ENCODE measurements at regions not wholly inside any gene's neighbourhood (a gene's known extent, or its start where the extent isn't known, plus 50 kb on each side); places are given as distances from the start of the nearest gene placed in this dataset.
"Not testable (repeated sequence)": the region's sequence is repeated elsewhere in the genome, so short reads cannot be mapped to it uniquely, and the experiment has no call there.

GRCh38 chr1:222470252-222470805 is 77.6 kb downstream of the HHIPL2 start:
- not testable (repeated sequence) for DNase-seq

DNA sequence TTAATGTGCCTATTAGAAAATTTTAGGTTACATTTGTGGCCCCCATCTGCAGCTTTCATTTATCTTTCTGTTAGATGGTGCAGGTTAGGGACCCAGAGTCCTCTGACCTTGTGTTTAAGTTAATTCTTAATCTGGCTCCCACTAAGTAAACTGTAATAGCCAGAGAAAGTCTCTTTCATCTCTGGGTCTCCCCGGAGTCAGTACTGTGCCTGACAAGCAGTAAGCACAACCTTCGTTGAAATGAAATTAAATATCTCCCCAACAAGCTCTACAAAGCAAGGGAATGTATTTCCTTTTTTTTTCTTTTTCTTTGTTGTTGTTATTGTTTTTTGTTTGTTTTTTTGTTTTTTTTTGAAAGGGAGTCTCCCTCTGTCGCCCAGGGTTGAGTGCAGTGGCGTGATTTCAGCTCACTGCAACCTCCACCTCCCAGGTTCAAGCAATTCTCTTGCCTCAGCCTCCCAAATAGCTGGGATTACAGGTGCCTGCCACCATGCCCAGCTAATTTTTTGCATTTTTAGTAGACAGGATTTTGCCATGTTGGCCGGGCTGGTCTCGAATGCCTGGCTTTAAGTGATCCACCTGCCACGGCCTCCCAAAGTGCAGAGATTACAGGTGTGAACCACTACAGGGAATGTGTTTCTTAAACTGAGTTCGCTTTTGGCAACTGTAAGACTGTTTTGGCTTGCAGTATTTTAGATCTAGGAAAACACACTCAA is 81.6 kb downstream of the HHIPL2 start:
- no peak for DNase-seq

- DNase-seq: peak; percentile 97
These were observed 82.5 kb downstream of the HHIPL2 start for GRCh38 chr1:222465211-222466041.

- DNase-seq: peak; percentile 76
These were observed 83.1 kb downstream of the HHIPL2 start for GRCh38 chr1:222464841-222465210.

DNA sequence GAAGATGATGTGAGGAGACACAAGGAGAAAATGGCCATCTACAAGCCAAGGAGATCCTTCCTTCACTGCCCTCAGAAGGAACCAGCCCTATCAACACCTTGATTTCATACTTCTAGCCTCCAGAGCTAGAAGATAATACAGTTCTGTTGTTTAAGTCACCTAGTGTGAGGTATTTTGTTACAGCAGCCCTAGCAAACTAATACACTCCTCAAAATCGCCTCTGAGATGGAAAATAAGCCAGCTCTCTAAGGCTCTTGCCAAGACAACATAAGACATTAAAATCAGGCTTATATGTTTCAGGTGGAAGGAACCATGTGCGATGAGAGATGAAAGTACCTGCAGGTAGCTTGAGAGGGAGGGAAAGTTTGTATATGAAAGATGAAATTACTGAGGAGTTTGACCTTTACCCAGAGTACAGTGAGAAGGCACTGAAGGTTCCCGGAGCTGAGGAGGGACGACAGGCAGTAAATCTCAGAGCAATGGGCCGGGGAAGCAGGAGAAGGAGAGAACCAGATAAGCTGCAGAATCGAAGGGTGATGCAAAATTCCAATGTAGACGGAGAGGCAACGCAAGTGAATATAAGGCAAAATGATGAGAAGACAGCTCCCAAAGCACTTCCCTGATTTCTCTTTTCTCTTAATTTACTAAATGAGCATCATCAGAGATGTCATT is 84.7 kb downstream of the HHIPL2 start:
- DNase-seq: no peak

- DNase-seq: no peak
These were observed 85.3 kb downstream of the HHIPL2 start for GRCh38 chr1:222462601-222463000.

DNA sequence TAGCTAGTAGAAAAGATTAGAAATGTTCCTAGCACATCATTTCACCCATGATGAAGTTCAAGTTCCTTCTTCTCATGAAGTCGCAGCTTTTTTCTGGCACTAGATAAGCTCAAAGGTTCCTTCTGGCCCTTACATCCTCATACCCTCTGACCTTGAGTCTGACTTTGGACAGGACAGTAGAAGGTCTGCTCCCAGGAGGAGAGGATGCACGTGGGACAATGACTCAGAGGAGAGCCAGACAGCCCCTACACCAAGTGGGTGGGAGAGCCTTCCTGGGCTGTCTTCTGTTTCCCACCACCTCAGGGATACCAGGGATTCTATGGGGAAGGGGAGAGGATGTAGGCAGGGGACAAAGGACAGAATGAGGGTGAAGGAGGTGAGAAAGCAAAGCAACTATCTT is 86.0 kb downstream of the HHIPL2 start:
- DNase-seq: no peak

GRCh38 chr1:222459652-222460051 is 88.3 kb downstream of the HHIPL2 start:
- DNase-seq: no peak

GRCh38 chr1:222457513-222457912 is 90.4 kb downstream of the HHIPL2 start:
- no peak for DNase-seq

- DNase-seq: no peak
These were observed 90.8 kb downstream of the HHIPL2 start for GRCh38 chr1:222457084-222457483.

GRCh38 chr1:222455188-222455879 is 92.6 kb downstream of the HHIPL2 start:
- peak; percentile 96 for DNase-seq

DNA sequence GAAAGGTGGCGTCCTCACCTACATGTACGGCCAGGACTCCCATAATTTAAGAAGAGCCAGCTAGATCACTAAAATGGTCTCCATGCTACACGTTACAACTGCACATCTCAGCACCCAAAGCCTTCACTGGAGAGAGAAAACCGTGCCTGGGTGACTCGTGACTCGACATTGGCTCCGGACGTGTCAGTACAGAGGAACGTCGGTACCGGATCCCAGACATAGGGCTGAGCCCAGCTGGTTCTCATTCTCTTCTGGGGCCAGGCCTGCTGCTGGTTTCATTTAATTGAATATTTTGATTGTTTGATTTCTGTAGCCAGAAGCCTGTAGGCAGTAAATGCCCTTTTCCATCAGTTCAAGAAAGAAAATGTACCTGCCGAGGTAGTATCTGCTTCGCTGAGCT is 93.1 kb downstream of the HHIPL2 start:
- peak; percentile 76 for DNase-seq

DNA sequence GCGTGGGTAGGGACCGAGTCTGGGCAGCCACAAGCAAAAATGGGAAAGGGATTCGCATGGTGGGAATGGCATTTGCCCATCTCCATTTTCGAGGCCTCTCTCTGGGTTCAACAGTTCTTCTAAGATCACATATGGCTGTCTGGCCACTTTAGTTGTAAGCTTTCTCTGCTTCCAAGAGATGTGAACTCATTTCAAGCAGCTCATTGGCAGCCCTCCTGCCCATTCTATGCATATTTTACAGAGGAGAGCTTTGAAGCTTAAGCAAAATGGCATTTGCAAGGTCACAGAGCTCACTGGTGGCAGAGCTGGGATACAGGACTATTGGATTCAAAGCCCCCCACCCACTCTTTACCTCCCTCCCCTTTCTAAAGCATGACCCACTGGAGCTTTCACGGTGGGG is 93.7 kb downstream of the HHIPL2 start:
- peak; percentile 74 for DNase-seq

- DNase-seq: no peak
These were observed 95.9 kb downstream of the HHIPL2 start for GRCh38 chr1:222452031-222452430.

DNA sequence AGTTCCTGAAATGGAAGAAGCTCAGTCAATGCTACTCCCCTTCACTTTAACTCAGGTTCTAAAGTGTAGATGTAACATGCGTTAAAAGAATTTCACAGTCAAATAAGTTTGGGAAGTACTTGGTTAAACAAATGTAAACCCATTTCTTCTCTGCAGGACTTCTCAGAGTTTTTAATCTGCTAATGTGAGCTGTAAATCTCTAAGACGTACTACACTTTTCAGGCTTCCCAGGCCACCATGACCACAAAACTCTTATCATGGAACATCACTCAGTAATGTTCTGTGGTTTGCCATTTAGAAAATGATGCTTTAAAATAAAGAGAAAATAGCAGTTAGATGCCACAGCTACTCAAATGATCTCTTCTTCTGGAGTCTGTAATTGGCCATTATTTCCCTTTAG is 104.3 kb downstream of the HHIPL2 start:
- DNase-seq: no peak

- peak; percentile 28 for DNase-seq
These were observed 106.8 kb downstream of the HHIPL2 start for GRCh38 chr1:222441066-222441465.

GRCh38 chr1:222424826-222425225 is 123.1 kb downstream of the HHIPL2 start:
- no peak for DNase-seq

- no peak for DNase-seq
These were observed 126.5 kb downstream of the HHIPL2 start for GRCh38 chr1:222421380-222421779.

DNA sequence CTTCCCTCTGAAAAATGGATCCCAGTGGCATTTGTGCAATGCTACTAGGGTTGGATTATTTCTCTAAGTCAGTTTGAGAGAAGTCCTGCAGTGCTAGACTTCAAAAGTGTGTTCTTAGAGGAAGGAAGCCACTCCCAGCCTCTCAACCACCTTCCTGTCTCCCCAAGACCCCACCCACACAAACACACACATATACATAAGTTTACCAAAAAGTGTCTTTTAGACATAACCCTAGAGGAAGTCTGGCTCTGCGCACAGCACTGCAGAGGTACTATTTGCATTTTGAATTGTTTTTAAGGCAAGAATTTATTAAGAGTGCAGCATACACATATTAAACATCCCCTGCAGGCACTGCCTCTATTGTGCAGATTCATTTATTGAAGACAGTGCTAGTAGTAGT is 127.3 kb downstream of the HHIPL2 start:
- no peak for DNase-seq

GRCh38 chr1:222418654-222419053 is 129.2 kb downstream of the HHIPL2 start:
- no peak for DNase-seq

GRCh38 chr1:222417264-222417663 is 130.6 kb downstream of the HHIPL2 start:
- no peak for DNase-seq

- DNase-seq: no peak
These were observed 131.7 kb downstream of the HHIPL2 start for GRCh38 chr1:222416001-222416791.
